Ishikawa (cell line): ENCODE measurements at regions not wholly inside any gene's neighbourhood (a gene's known extent, or its start where the extent isn't known, plus 50 kb on each side); places are given as distances from the start of the nearest gene placed in this dataset.

ENCODE experiments used
- CREB1 ChIP-seq: IDR thresholded peaks from 2 replicates; pipeline ENCODE4 v1.6.1; 2012; ENCODE audit warnings: low read depth
- EP300 ChIP-seq: IDR thresholded peaks from 2 replicates; pipeline ENCODE4 v1.6.1; 2012; ENCODE audit warnings: borderline replicate concordance
- NFIC ChIP-seq: IDR thresholded peaks from 2 replicates; pipeline ENCODE4 v1.6.1; 2012
- RAD21 ChIP-seq: IDR thresholded peaks from 2 replicates; pipeline ENCODE4 v1.6.1; 2012; ENCODE audit warnings: low read depth
- TAF1 ChIP-seq: IDR thresholded peaks from 2 replicates; pipeline ENCODE4 v1.6.1; 2012; ENCODE audit warnings: low read depth, mild to moderate bottlenecking
- ZBTB7A ChIP-seq: IDR thresholded peaks from 2 replicates; pipeline ENCODE4 v1.6.1; 2012; ENCODE audit warnings: low read depth
- TF ChIP-seq, protein P1 (sequence below): IDR thresholded peaks from 2 replicates; pipeline ENCODE4 v1.6.1; 2012
- TF ChIP-seq, protein P2 (sequence below): IDR thresholded peaks from 2 replicates; pipeline ENCODE4 v1.6.1; 2012; ENCODE audit warnings: low read depth, mild to moderate bottlenecking

DNA sequence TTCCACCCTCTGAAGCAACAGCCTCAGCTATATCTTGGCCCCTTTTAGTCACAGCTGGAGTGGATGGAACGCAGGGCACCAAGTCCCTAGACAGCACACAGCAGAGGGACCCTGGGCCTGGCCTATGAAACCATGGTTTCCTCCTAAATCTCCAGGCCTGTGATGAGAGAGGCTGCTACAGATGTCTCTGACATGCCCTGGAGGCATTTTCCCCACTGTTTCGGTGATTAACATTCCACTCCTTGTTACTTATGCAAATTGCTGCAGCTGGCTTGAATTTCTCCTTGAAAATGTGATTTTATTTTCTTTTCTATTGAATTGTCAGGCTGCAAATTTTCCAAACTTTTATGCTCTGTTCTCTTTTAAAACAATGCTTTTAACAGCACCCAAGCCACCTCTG, 384.8 kb downstream of the PRR16 start:
- TF ChIP-seq RAD21 (no peak), CREB1 (no peak), TAF1 (no peak), NFIC (no peak), ZBTB7A (no peak), EP300 (no peak)
- TF ChIP-seq, protein P1, sequence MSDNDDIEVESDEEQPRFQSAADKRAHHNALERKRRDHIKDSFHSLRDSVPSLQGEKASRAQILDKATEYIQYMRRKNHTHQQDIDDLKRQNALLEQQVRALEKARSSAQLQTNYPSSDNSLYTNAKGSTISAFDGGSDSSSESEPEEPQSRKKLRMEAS: no peak
- TF ChIP-seq, protein P2, sequence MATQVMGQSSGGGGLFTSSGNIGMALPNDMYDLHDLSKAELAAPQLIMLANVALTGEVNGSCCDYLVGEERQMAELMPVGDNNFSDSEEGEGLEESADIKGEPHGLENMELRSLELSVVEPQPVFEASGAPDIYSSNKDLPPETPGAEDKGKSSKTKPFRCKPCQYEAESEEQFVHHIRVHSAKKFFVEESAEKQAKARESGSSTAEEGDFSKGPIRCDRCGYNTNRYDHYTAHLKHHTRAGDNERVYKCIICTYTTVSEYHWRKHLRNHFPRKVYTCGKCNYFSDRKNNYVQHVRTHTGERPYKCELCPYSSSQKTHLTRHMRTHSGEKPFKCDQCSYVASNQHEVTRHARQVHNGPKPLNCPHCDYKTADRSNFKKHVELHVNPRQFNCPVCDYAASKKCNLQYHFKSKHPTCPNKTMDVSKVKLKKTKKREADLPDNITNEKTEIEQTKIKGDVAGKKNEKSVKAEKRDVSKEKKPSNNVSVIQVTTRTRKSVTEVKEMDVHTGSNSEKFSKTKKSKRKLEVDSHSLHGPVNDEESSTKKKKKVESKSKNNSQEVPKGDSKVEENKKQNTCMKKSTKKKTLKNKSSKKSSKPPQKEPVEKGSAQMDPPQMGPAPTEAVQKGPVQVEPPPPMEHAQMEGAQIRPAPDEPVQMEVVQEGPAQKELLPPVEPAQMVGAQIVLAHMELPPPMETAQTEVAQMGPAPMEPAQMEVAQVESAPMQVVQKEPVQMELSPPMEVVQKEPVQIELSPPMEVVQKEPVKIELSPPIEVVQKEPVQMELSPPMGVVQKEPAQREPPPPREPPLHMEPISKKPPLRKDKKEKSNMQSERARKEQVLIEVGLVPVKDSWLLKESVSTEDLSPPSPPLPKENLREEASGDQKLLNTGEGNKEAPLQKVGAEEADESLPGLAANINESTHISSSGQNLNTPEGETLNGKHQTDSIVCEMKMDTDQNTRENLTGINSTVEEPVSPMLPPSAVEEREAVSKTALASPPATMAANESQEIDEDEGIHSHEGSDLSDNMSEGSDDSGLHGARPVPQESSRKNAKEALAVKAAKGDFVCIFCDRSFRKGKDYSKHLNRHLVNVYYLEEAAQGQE: no peak
